ENCODE measurements at regions not wholly inside any gene's neighbourhood (a gene's known extent, or its start where the extent isn't known, plus 50 kb on each side); places are given as distances from the start of the nearest gene placed in this dataset.
A peak's percentile ranks its signal among the peaks of the same experiment; 100 is the strongest.

DNA sequence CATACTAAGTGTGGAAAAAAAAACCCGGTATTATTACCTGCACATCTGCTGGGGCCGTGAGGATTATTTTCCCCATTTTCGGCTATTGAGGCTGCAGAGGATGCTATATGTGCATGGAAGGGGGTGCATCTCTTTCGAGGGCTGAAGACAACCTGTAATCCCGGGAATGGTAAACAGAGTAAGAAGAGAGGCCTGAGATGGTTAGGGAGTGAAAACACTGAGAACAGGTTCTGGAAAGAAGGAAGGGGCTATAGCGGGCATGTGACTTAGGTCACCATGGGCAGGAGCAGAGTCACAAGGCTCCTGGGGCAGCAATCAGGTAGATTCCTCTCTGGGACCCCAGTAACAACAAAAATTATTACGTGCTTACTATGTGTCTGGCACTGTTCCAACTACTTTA lies 299.1 kb downstream of the RRAGC start:
- peak overlapping the region; percentile 64; the same call in 1 of the 2 replicates for H3K9ac ChIP-seq (ENCODE audit: low read length)
- no peaks in the 10 kb centered on the region for H3K9me2 ChIP-seq (ENCODE audit: low read depth, low read length)
- peak overlapping the region; percentile 82 for H3K4me2 ChIP-seq (ENCODE audit: low read length)
- H3K79me2 ChIP-seq (ENCODE audit: insufficient read depth, low read length): no peaks in the 10 kb centered on the region
- H3K4me3 ChIP-seq (ENCODE audit: low read depth, low read length, poor library complexity, severe bottlenecking): peak overlapping the region; percentile 54
- no peak overlapping the region for H3K27ac ChIP-seq (ENCODE audit: low read depth, low read length, poor library complexity, severe bottlenecking)
- no peak for TF ChIP-seq EZH2 (IDR thresholded peaks at IDR 0.05; ENCODE audit: borderline replicate concordance, low read length)
- H4K20me1 ChIP-seq (ENCODE audit: insufficient read depth, low read length): no peaks in the 10 kb centered on the region
- no peaks in the 10 kb centered on the region for H3K9me3 ChIP-seq (ENCODE audit: low read length)
- H3F3A ChIP-seq (ENCODE audit: insufficient read depth, low read length): no peaks in the 10 kb centered on the region
- H2AFZ ChIP-seq (ENCODE audit: low read length): no peak overlapping the region
- H3K4me1 ChIP-seq (ENCODE audit: insufficient read depth, low read length, severe bottlenecking): peaks cover 23% of the 10 kb centered on the region
- no peaks in the 10 kb centered on the region; the same call in none of the 2 replicates for H3K27me3 ChIP-seq (ENCODE audit: insufficient read depth, low read length)
- H3K36me3 ChIP-seq (ENCODE audit: insufficient read depth, low read length): no peaks in the 10 kb centered on the region

DNA sequence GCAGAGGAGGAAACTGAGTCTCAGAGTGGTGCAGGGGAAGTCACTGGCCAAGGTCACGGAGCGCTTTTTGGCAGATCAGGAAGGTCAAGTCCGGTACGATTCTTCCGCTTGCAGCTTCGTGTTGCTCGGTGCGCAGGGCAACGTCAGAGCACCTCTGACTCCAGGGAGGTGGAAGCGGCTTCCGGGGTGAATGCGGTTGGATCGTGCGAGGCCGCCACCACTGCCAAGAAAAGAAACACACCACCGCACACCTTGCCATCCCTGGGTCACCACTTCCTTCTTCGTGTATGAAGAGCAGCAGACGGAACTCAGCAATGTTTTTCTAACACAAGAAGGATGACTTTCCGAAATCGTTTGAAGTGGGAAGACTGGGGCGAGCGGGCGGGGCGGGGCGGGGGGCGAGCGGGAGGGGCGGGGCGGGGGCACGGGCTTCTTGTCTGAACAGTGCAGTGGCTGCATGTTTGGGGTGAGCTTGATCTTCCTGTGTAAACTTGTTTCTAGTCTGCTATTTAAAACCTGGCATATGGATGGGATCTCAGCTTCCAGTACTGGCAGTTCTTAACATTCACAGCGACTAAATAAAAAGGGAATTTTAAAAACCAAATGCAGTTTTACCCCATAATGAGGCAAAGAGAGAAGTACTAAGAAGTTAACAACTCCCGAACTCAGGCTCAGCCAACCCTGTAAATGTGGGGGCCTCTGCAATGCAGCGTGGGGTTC lies 300.0 kb downstream of the RRAGC start:
- peak overlapping the region; percentile 64 for H3K9ac ChIP-seq (ENCODE audit: low read length)
- H3K27ac ChIP-seq (ENCODE audit: low read depth, low read length, poor library complexity, severe bottlenecking): peak overlapping the region; percentile 27
- 0 out of 2 replicates have a peak overlapping the region, but pooled peaks have one; percentile 72 for H2AFZ ChIP-seq (ENCODE audit: low read length)
- H3K27me3 ChIP-seq (ENCODE audit: insufficient read depth, low read length): no peaks in the 10 kb centered on the region; the same call in none of the 2 replicates
- H3K79me2 ChIP-seq (ENCODE audit: insufficient read depth, low read length): no peaks in the 10 kb centered on the region
- peaks cover 23% of the 10 kb centered on the region for H3K4me1 ChIP-seq (ENCODE audit: insufficient read depth, low read length, severe bottlenecking)
- H3K4me2 ChIP-seq (ENCODE audit: low read length): peak overlapping the region; percentile 82
- H3K36me3 ChIP-seq (ENCODE audit: insufficient read depth, low read length): no peaks in the 10 kb centered on the region
- H3F3A ChIP-seq (ENCODE audit: insufficient read depth, low read length): no peaks in the 10 kb centered on the region
- no peaks in the 10 kb centered on the region for H4K20me1 ChIP-seq (ENCODE audit: insufficient read depth, low read length)
- peak overlapping the region; percentile 54 for H3K4me3 ChIP-seq (ENCODE audit: low read depth, low read length, poor library complexity, severe bottlenecking)
- H3K9me2 ChIP-seq (ENCODE audit: low read depth, low read length): no peaks in the 10 kb centered on the region
- no peak for TF ChIP-seq EZH2 (IDR thresholded peaks at IDR 0.05; ENCODE audit: borderline replicate concordance, low read length)
- TF ChIP-seq, protein P1, sequence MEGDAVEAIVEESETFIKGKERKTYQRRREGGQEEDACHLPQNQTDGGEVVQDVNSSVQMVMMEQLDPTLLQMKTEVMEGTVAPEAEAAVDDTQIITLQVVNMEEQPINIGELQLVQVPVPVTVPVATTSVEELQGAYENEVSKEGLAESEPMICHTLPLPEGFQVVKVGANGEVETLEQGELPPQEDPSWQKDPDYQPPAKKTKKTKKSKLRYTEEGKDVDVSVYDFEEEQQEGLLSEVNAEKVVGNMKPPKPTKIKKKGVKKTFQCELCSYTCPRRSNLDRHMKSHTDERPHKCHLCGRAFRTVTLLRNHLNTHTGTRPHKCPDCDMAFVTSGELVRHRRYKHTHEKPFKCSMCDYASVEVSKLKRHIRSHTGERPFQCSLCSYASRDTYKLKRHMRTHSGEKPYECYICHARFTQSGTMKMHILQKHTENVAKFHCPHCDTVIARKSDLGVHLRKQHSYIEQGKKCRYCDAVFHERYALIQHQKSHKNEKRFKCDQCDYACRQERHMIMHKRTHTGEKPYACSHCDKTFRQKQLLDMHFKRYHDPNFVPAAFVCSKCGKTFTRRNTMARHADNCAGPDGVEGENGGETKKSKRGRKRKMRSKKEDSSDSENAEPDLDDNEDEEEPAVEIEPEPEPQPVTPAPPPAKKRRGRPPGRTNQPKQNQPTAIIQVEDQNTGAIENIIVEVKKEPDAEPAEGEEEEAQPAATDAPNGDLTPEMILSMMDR (IDR thresholded peaks at IDR 0.05; ENCODE audit: low read length): no peak
- H3K9me3 ChIP-seq (ENCODE audit: low read length): no peaks in the 10 kb centered on the region

GRCh38 chr1:38558500-38559445 lies 300.8 kb downstream of the RRAGC start:
- Histone ChIP-seq H2AFZ (ENCODE audit: low read length) (peak overlapping the region; percentile 72; the same call in 1 of the 2 replicates), H4K20me1 (ENCODE audit: insufficient read depth, low read length) (no peaks in the 10 kb centered on the region), H3K36me3 (ENCODE audit: insufficient read depth, low read length) (no peaks in the 10 kb centered on the region), H3F3A (ENCODE audit: insufficient read depth, low read length) (no peaks in the 10 kb centered on the region), H3K27ac (ENCODE audit: low read depth, low read length, poor library complexity, severe bottlenecking) (peak overlapping the region; percentile 27), H3K79me2 (ENCODE audit: insufficient read depth, low read length) (no peaks in the 10 kb centered on the region), H3K9me2 (ENCODE audit: low read depth, low read length) (no peaks in the 10 kb centered on the region), H3K4me1 (ENCODE audit: insufficient read depth, low read length, severe bottlenecking) (peaks cover 23% of the 10 kb centered on the region), H3K4me3 (ENCODE audit: low read depth, low read length, poor library complexity, severe bottlenecking) (peak overlapping the region; percentile 50), H3K9ac (ENCODE audit: low read length) (peak overlapping the region; percentile 2; the same call in 1 of the 2 replicates), H3K4me2 (ENCODE audit: low read length) (peak overlapping the region; percentile 71), H3K27me3 (ENCODE audit: insufficient read depth, low read length) (no peaks in the 10 kb centered on the region; the same call in none of the 2 replicates), H3K9me3 (ENCODE audit: low read length) (no peaks in the 10 kb centered on the region)
- TF ChIP-seq EZH2 (IDR thresholded peaks at IDR 0.05; ENCODE audit: borderline replicate concordance, low read length): no peak
- TF ChIP-seq, protein P1 (IDR thresholded peaks at IDR 0.05; ENCODE audit: low read length): peak; percentile 16; the same call in 1 of the 2 replicates

Data from OCI-LY1 (cell line).